B cell (primary cell): ENCODE measurements at regions not wholly inside any gene's neighbourhood (a gene's known extent, or its start where the extent isn't known, plus 50 kb on each side); places are given as distances from the start of the nearest gene placed in this dataset.

ENCODE experiments used
- ATAC-seq: fragments of 200-7000 bp; cut with Tn5 transposase; one replicate; pipeline ENCODE4 v1.10.0; 2021; ENCODE audit warnings: low read depth, mild to moderate bottlenecking, moderate number of reproducible peaks, moderate library complexity
- CTCF ChIA-PET: fragments of 350-600 bp; sonication (Branson Sonifier 250); formaldehyde crosslinking; loops from one replicate; lab custom pipeline; 2021; ENCODE audit warnings: antibody characterized with exemption, inconsistent platforms; lab: Charles Lee
- POLR2A ChIA-PET: fragments of 350-600 bp; sonication (Branson Sonifier 250); formaldehyde crosslinking; loops from one replicate; lab custom pipeline; 2021; ENCODE audit warnings: antibody characterized with exemption; lab: Charles Lee
- DNase-seq: peaks from one replicate; pipeline ENCODE4 v3.0.0; 2013
- H2AFZ ChIP-seq: 2 replicates; pipeline ENCODE4 v1.6.1; 2012; ENCODE audit warnings: mild to moderate bottlenecking, low read depth, low read length; ENCODE audit not compliant: insufficient read depth, poor library complexity, severe bottlenecking
- H3K27ac ChIP-seq, 2 donors: 1 replicate in 1 of 2; 2 replicates in 1 of 2; pipeline ENCODE4 v1.5.1; 2012 to 2013; ENCODE audit warnings: low read length in 2 of 2, mild to moderate bottlenecking in 2 of 2, moderate library complexity in 1 of 2
- H3K27me3 ChIP-seq, 4 experiments: fragments of 200-600 bp in 1 of 4; sonication (generic) in 1 of 4; replicated peaks in 1 of 4; 1 replicate in 2 of 4; 2 replicates in 2 of 4; pipeline versions ENCODE4 v1.6.1 to v1.7.0; 2013 to 2016; ENCODE audit warnings: low read length in 3 of 4, mild to moderate bottlenecking in 2 of 4, mixed read lengths in 1 of 4, moderate library complexity in 1 of 4; ENCODE audit not compliant: insufficient read depth in 4 of 4, control insufficient read depth in 3 of 4; ENCODE audit errors: control extremely low read depth in 1 of 4
- H3K36me3 ChIP-seq, 2 experiments: replicated peaks in 1 of 2; 1 replicate in 1 of 2; 2 replicates in 1 of 2; pipeline versions ENCODE4 v1.6.1 to v1.7.1; 2013; ENCODE audit warnings: low read length in 1 of 2; ENCODE audit not compliant: insufficient read depth in 2 of 2, control insufficient read depth in 1 of 2; ENCODE audit errors: control extremely low read depth in 1 of 2, extremely low read depth in 1 of 2
- H3K4me1 ChIP-seq, 2 donors: fragments of 200-600 bp in 1 of 2; sonication (generic) in 1 of 2; 1 replicate in 1 of 2; 2 replicates in 1 of 2; pipeline versions ENCODE4 v1.5.1 to v1.6.1; 2013 to 2017; ENCODE audit warnings: low read length in 2 of 2; ENCODE audit not compliant: control insufficient read depth in 2 of 2, insufficient read depth in 2 of 2
- H3K4me2 ChIP-seq: replicated peaks from 2 replicates; pipeline ENCODE3; 2012; ENCODE audit warnings: mild to moderate bottlenecking, low read depth, low read length; ENCODE audit not compliant: poor library complexity, severe bottlenecking
- H3K4me3 ChIP-seq, 5 experiments: fragments of 200-600 bp in 1 of 5; sonication (generic) in 1 of 5; 1 replicate in 3 of 5; 2 replicates in 2 of 5; pipeline versions ENCODE4 v1.5.1 to v1.7.0; 2011 to 2016; ENCODE audit warnings: low read length in 4 of 5, mild to moderate bottlenecking in 4 of 5, low read depth in 2 of 5, control low read depth in 1 of 5, moderate library complexity in 1 of 5; ENCODE audit not compliant: insufficient read depth in 1 of 5; ENCODE audit errors: control extremely low read depth in 1 of 5, extremely low read depth in 1 of 5
- H3K79me2 ChIP-seq: fragments of 200-600 bp; sonication (generic); one replicate; pipeline ENCODE4 v1.6.0; 2016; ENCODE audit warnings: low read length; ENCODE audit not compliant: control insufficient read depth, insufficient read depth
- H3K9ac ChIP-seq: fragments of 200-600 bp; sonication (generic); 2 replicates; pipeline ENCODE4 v1.6.1; 2017; ENCODE audit warnings: mild to moderate bottlenecking, low read length, moderate library complexity
- H3K9me3 ChIP-seq, 3 donors: one replicate each; pipeline versions ENCODE4 v1.6.1 to v1.7.1; 2013; ENCODE audit warnings: low read length in 2 of 3; ENCODE audit not compliant: control insufficient read depth in 2 of 3, insufficient read depth in 1 of 3; ENCODE audit errors: control extremely low read depth in 1 of 3
- H4K20me1 ChIP-seq: 2 replicates; pipeline ENCODE4 v1.6.0; 2012; ENCODE audit warnings: mild to moderate bottlenecking, low read length; ENCODE audit not compliant: insufficient read depth, control insufficient read depth, poor library complexity, severe bottlenecking
- H3K27ac Mint-ChIP-seq: one replicate; pipeline ENCODE4 v1.8.0; 2021; ENCODE audit warnings: mixed read lengths
- H3K27me3 Mint-ChIP-seq: one replicate; pipeline ENCODE4 v1.8.0; 2021; ENCODE audit warnings: mixed read lengths
- H3K4me1 Mint-ChIP-seq: one replicate; pipeline ENCODE4 v1.8.0; 2021; ENCODE audit warnings: mixed read lengths
- H3K4me3 Mint-ChIP-seq: one replicate; pipeline ENCODE4 v1.8.0; 2021; ENCODE audit warnings: mixed read lengths
- H3K9me3 Mint-ChIP-seq: one replicate; pipeline ENCODE4 v1.8.0; 2022; ENCODE audit warnings: mixed read lengths; ENCODE audit not compliant: insufficient read depth
- EZH2 ChIP-seq: IDR thresholded peaks from 2 replicates; pipeline ENCODE4 v1.6.1; 2012; ENCODE audit warnings: borderline replicate concordance, low read depth, mild to moderate bottlenecking, moderate library complexity, low read length; ENCODE audit not compliant: insufficient read depth, poor library complexity, severe bottlenecking
- WGBS: methylation state at CpG from one replicate; pipeline ENCODE4 v1.1.5; 2013; ENCODE audit warnings: missing lambda C conversion rate; ENCODE audit not compliant: insufficient coverage; 5-methylcytosine and 5-hydroxymethylcytosine counted together
- intact Hi-C: fragments of 100-400 bp; cut with micrococcal nuclease; formaldehyde crosslinking; loops from one replicate; pipeline ENCODE4 v1.10.0; 2022
- TF ChIP-seq, protein P1 (sequence below): fragments of 200-600 bp; IDR thresholded peaks from one replicate; pipeline ENCODE4 v1.8.0; 2022; ENCODE audit warnings: antibody characterized with exemption, mild to moderate bottlenecking

DNA sequence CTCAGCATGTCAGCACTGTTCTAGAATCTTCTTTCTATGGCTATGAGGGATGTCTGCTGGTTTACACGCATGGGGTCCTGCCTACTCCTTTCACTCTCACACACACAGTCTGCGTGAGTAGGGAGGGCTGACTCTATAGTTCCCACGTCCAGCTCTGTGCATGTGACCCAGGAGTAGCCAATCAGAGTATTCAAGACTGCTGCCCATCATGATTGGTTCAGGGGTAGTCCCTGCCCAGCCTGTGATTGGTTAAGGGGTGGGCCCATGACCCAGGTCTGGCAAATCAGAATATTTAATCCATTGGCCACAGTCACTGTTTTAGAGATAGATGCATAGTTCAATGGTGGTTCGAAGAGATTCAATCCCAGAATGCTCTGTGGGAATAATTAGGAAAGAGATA is 151.3 kb upstream of the IRX3 start:
- H3K4me1 ChIP-seq: no peaks in the 10 kb centered on the region
- no peaks in the 10 kb centered on the region for H3K79me2 ChIP-seq
- no peak overlapping the region for H3K9ac ChIP-seq
- Mint-ChIP-seq H3K9me3 (no peaks in the 10 kb centered on the region), H3K27me3 (no peaks in the 10 kb centered on the region), H3K27ac (no peak overlapping the region), H3K4me3 (no peak overlapping the region), H3K4me1 (no peaks in the 10 kb centered on the region)
- ATAC-seq: no peak
- no peaks in the 10 kb centered on the region for H3K36me3 ChIP-seq
- no peak for DNase-seq
- H4K20me1 ChIP-seq: no peaks in the 10 kb centered on the region
- no peak overlapping the region for H3K27ac ChIP-seq
- 93% methylated on average over 2 of the region's 4 CpGs for WGBS
- TF ChIP-seq, protein P1, sequence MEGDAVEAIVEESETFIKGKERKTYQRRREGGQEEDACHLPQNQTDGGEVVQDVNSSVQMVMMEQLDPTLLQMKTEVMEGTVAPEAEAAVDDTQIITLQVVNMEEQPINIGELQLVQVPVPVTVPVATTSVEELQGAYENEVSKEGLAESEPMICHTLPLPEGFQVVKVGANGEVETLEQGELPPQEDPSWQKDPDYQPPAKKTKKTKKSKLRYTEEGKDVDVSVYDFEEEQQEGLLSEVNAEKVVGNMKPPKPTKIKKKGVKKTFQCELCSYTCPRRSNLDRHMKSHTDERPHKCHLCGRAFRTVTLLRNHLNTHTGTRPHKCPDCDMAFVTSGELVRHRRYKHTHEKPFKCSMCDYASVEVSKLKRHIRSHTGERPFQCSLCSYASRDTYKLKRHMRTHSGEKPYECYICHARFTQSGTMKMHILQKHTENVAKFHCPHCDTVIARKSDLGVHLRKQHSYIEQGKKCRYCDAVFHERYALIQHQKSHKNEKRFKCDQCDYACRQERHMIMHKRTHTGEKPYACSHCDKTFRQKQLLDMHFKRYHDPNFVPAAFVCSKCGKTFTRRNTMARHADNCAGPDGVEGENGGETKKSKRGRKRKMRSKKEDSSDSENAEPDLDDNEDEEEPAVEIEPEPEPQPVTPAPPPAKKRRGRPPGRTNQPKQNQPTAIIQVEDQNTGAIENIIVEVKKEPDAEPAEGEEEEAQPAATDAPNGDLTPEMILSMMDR: no peak
- TF ChIP-seq EZH2: no peak
- no peak overlapping the region for H2AFZ ChIP-seq
- H3K4me2 ChIP-seq: no peak overlapping the region
- POLR2A ChIA-PET: no interaction called here
- no peaks in the 10 kb centered on the region for H3K27me3 ChIP-seq
- peaks cover 0 to 15% (median 0%) of the 10 kb centered on the region in 3 donors for H3K9me3 ChIP-seq
- intact Hi-C loops: no loop called here
- H3K4me3 ChIP-seq: no peak overlapping the region
- CTCF ChIA-PET: no interaction called here

DNA sequence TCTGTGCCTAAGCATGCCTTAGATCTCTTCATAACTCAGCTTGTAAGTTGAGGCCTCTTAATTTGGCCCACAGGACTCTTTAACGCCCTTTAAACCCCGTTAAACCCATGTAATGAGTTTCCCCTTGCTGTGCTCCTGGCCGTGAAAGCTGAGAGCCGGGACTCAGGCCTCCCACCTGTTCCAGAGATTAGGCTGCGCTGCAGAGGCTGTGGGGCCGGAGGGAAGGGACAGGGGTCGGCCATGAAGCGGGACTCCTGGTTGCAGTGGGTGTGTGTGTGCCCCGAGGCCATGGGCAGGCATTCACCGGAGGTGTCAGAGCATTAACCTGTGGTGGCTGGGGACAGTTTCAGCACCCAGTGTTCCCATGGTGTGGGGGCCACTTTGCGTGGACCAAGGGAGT is 150.8 kb upstream of the IRX3 start:
- H3K4me1 ChIP-seq: no peaks in the 10 kb centered on the region
- H3K9me3 ChIP-seq: peaks cover 0 to 17% (median 0%) of the 10 kb centered on the region in 3 donors
- no peaks in the 10 kb centered on the region for H3K79me2 ChIP-seq
- Mint-ChIP-seq H3K27ac (no peak overlapping the region), H3K4me1 (no peaks in the 10 kb centered on the region), H3K9me3 (no peaks in the 10 kb centered on the region), H3K27me3 (no peaks in the 10 kb centered on the region), H3K4me3 (no peak overlapping the region)
- 91% methylated on average over 10 of the region's 11 CpGs for WGBS
- H3K36me3 ChIP-seq: no peaks in the 10 kb centered on the region
- no peak for TF ChIP-seq EZH2
- TF ChIP-seq, protein P1: no peak
- ChIA-PET POLR2A (no interaction called here), CTCF (no interaction called here)
- no peak overlapping the region for H2AFZ ChIP-seq
- H3K4me3 ChIP-seq: no peak overlapping the region
- no peak overlapping the region for H3K27ac ChIP-seq
- no peak for DNase-seq
- H3K4me2 ChIP-seq: no peak overlapping the region
- H4K20me1 ChIP-seq: no peaks in the 10 kb centered on the region
- H3K27me3 ChIP-seq: peaks cover 0 to under 1% (median 0%) of the 10 kb centered on the region in 4 experiments
- no peak for ATAC-seq
- intact Hi-C loops: no loop called here
- H3K9ac ChIP-seq: no peak overlapping the region
